Mucosa of descending colon (tissue), 3 donors: ENCODE measurements at regions not wholly inside any gene's neighbourhood (a gene's known extent, or its start where the extent isn't known, plus 50 kb on each side); places are given as distances from the start of the nearest gene placed in this dataset.

ENCODE experiments used
- ATAC-seq: fragments of 200-7000 bp; cut with Tn5 transposase; one replicate; pipeline ENCODE4 v1.9.1; 2020; ENCODE audit warnings: mild to moderate bottlenecking, moderate library complexity
- DNase-seq, 3 donors: peaks; one replicate each; pipeline ENCODE4 v3.0.0-alpha.2; 2020
- H3K36me3 ChIP-seq: fragments of 200-600 bp; one replicate; pipeline ENCODE4 v1.8.0; 2021; ENCODE audit warnings: low read depth, mild to moderate bottlenecking
- H3K4me1 ChIP-seq: fragments of 200-600 bp; one replicate; pipeline ENCODE4 v1.8.0; 2021; ENCODE audit warnings: low read depth, mild to moderate bottlenecking
- H3K4me3 ChIP-seq: fragments of 200-600 bp; one replicate; pipeline ENCODE4 v1.8.0; 2021; ENCODE audit warnings: mild to moderate bottlenecking
- H3K9me3 ChIP-seq: fragments of 200-600 bp; one replicate; pipeline ENCODE4 v1.8.0; 2021; ENCODE audit warnings: mild to moderate bottlenecking
- intact Hi-C, 2 donors: fragments of 100-400 bp; cut with DNase I in 1 of 2; cut with micrococcal nuclease in 1 of 2; formaldehyde crosslinking; loops; one replicate each; pipeline versions ENCODE4 v1.11.0 to v1.11.1; 2022; cut with DNase I, micrococcal nuclease
- TF ChIP-seq, protein P1 (sequence below): fragments of 200-600 bp; IDR thresholded peaks from one replicate; pipeline ENCODE4 v1.8.0; 2022; ENCODE audit warnings: antibody characterized with exemption, mild to moderate bottlenecking
- donor health status: DM: no; HTN: no; CAD: no; lungs with moderate emphysema.
- donor health status: DM: no; HTN: no; CAD: no.
- donor health status: DM: no; HTN: yes; CAD: no.

DNA sequence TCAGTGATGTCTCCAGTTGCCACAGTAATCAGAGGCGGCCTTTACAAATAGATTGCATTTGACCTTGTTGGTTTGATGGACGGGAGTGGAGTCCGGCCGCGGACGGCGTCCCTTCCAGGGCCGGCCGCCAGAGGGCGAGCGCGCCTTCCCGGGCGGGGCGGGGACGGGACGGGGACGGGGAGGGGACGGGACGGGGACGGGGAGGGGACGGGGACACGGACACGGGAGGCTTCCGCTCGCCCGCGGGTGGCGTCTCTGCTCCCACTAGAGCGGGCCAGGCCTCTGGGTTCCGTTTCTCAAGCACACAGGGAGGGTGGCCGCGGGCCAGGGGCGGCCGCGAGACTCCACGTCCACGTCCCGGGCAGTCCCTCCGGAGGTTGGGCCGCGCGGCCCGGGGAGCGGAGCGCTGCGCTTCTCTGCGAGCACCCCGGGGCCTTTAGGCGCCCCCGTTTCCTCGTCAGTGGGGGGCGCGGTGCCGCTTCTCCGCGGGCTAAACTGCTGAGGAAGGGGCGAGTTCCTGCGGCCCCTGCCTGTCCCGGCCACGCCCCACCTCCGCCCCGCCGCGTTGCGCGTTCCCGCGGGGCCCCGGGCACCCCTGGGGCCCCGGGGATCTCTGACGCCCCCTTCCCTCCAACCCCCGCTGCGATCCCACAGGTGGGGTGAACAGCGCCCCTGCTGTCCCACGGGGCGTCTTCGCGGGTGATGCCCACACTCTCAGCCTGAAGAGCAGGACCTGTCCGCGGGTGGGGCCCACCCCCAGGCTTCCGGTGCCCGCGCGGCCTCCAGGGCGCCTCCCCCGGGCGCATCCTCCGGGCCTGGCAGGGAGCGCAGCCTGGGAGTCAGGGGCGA is 84.2 kb upstream of the MKI67 start:
- no peaks in the 10 kb centered on the region for H3K36me3 ChIP-seq
- ATAC-seq: peak; percentile 92
- peak; percentile 78 to 90 (median 82) for DNase-seq
- intact Hi-C loops: no loop called here
- peak overlapping the region; percentile 54 for H3K4me3 ChIP-seq
- H3K4me1 ChIP-seq: peaks cover 8% of the 10 kb centered on the region
- no peaks in the 10 kb centered on the region for H3K9me3 ChIP-seq
- TF ChIP-seq, protein P1, sequence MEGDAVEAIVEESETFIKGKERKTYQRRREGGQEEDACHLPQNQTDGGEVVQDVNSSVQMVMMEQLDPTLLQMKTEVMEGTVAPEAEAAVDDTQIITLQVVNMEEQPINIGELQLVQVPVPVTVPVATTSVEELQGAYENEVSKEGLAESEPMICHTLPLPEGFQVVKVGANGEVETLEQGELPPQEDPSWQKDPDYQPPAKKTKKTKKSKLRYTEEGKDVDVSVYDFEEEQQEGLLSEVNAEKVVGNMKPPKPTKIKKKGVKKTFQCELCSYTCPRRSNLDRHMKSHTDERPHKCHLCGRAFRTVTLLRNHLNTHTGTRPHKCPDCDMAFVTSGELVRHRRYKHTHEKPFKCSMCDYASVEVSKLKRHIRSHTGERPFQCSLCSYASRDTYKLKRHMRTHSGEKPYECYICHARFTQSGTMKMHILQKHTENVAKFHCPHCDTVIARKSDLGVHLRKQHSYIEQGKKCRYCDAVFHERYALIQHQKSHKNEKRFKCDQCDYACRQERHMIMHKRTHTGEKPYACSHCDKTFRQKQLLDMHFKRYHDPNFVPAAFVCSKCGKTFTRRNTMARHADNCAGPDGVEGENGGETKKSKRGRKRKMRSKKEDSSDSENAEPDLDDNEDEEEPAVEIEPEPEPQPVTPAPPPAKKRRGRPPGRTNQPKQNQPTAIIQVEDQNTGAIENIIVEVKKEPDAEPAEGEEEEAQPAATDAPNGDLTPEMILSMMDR: peak; percentile 54

DNA sequence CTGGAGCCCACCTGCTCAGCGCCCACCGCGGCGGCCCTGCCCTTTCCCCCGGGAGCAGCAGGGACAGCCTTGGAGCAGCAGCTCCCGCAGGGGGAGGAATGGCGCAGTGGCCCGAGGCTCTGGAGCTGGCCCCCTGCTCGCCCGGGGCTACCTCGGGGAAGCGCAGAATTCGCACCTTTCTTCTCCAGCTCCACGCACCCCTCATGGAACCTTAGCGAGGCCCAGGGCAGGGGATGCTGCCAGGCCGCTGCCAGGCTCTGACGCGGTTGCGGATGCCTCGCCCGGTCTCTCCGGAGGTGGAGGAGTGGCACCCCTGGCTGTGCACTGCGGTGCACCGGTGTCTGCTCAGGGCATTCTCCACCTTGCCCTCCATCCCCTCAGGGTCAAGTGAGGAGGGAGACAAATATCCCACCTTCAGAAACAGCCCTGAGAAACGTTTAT is 84.9 kb upstream of the MKI67 start:
- Histone ChIP-seq H3K9me3 (no peaks in the 10 kb centered on the region), H3K4me1 (peaks cover 8% of the 10 kb centered on the region), H3K36me3 (no peaks in the 10 kb centered on the region), H3K4me3 (no peak overlapping the region)
- ATAC-seq (no peak), DNase-seq (no peak)
- TF ChIP-seq, protein P1: no peak
- intact Hi-C loops: no loop called here

DNA sequence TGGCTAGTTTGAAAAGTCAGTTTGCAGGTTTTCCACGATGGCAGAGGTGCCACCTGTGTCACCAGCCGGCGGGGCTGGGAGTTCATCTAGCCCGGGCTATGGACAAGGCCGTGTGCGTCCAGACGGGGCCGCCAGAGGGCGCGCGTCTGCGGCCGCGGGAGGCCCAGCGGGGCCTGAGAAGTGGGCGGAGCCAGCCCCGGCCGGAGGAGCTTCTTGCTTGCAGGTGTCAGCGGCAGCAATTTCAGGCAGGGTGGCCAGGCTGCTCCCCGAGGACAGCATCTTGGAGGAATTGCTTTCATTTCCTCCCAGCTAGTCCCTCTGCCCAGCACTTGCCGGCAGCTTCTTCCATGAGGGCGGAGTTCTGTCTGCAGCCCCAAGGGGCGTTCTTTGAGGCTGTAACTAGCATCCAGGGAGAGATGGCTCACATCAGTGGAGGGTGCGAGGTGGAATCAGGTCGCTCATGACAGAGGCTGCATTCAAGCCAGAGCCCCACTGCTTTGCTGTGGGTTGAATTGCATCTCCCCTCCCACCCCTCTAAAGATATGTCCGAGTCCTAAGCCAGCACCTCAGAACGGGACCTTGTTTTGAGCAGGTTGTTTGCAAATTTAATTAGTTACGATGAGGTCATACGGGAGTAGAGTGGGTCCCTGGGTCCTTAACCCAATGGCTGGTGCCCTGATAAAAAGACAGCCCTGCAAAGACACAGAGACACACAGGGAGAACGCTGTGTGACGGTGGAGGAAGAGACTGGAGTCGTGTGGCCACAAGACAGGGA is 85.9 kb upstream of the MKI67 start:
- H3K9me3 ChIP-seq: no peaks in the 10 kb centered on the region
- H3K36me3 ChIP-seq: no peaks in the 10 kb centered on the region
- no peak overlapping the region for H3K4me3 ChIP-seq
- peak; percentile 94 for ATAC-seq
- TF ChIP-seq, protein P1: peak; percentile 98
- H3K4me1 ChIP-seq: peaks cover 8% of the 10 kb centered on the region
- peak; percentile 88 to 93 (median 91) for DNase-seq
- intact Hi-C loops: no loop called here

DNA sequence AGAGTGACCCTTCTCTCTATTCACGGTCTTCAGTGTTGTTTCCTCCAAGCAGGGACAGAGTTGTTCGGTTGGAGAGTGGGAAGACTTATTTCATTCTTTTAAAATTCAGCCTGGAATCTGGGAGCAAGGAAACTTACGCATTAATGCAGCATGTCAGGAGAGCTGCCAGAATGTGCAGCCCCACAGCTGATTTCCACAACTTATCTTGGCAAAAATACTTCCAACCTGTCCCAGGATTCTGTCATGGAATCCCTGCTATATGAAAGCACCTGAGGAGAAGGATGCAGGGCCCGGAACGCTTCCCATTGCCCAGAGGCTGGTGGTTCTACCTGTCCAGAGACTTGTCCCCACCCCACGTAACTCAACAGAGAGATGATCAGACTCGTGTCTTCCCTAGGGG is 86.9 kb upstream of the MKI67 start:
- H3K4me1 ChIP-seq: peaks cover 8% of the 10 kb centered on the region
- DNase-seq (no peak), ATAC-seq (no peak)
- H3K4me3 ChIP-seq: no peak overlapping the region
- TF ChIP-seq, protein P1: no peak
- intact Hi-C loops: no loop called here
- H3K36me3 ChIP-seq: no peaks in the 10 kb centered on the region
- no peaks in the 10 kb centered on the region for H3K9me3 ChIP-seq

DNA sequence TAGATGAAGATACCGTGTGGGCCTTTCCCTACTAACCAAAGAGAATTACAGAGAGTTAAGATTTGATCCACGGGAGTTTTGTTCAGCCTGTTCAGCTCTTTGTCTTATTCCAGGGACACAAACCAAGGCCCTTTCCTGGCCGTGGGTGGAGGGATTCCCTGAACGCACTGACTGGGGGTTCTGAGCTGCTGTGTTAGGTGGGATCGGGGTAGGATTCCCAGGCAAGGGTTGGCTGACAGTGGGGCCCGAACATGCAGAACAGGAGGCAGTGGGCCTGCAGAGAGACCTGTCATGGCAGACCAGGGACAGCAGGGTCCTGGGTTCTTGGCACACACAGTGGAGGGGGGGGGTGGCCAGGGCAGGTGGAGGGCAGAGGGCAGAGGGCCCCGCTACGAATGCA is 89.5 kb upstream of the MKI67 start:
- no peak for DNase-seq
- TF ChIP-seq, protein P1: no peak
- H3K9me3 ChIP-seq: no peaks in the 10 kb centered on the region
- no peak for ATAC-seq
- intact Hi-C loops: no loop called here
- H3K36me3 ChIP-seq: no peaks in the 10 kb centered on the region
- H3K4me3 ChIP-seq: no peak overlapping the region
- peaks cover 8% of the 10 kb centered on the region for H3K4me1 ChIP-seq
